ENCODE measurements at regions not wholly inside any gene's neighbourhood (a gene's known extent, or its start where the extent isn't known, plus 50 kb on each side); places are given as distances from the start of the nearest gene placed in this dataset.

DNA sequence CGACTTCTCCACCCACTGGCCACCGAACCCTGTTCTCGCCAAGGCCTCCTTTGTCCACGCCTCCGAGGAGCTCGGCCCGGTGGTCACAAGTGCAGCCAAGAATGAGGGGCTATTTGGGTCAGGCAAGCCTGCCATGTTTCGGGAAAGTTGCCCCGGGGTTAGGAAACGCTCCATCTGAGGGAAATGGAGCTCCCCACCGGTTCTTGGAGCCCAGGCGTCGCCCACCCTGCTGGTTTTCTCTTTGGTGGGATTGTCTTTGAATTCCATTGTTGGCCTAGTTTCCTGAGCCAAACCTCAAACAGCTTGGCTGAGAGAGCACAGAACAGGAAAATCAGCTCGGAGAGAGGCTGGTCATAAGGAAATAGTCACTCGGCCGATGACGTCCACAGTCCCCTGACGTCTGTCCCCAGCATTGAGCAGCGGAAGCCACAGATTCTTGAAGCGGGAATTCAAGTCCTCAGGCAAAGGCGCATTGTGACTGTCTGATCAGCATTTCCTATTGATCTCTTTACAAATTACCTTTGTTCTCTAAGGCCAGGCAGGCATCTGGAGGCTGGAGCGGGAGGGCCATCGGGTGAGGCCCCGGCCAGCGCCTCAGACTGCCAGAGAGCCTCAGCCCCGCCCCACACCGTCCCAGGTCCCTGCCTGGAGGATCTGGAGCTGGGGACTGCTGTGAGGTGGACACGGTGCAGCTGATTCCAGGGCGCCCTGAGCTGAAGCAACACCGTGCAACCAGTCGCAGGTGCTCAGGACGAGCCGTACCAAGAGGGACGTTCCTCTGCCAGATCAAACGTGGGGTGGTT, 138.6 kb downstream of the DLL1 start:
- no peak for TF ChIP-seq SIN3A (IDR thresholded peaks at IDR 0.05; ENCODE audit: borderline replicate concordance, insufficient read depth, low read length)
- TF ChIP-seq FOXP2 (optimal IDR thresholded peaks at IDR 0.05; ENCODE audit: borderline replicate concordance, extremely low read depth, extremely low read length, insufficient read depth): no peak
- TF ChIP-seq, protein P1, sequence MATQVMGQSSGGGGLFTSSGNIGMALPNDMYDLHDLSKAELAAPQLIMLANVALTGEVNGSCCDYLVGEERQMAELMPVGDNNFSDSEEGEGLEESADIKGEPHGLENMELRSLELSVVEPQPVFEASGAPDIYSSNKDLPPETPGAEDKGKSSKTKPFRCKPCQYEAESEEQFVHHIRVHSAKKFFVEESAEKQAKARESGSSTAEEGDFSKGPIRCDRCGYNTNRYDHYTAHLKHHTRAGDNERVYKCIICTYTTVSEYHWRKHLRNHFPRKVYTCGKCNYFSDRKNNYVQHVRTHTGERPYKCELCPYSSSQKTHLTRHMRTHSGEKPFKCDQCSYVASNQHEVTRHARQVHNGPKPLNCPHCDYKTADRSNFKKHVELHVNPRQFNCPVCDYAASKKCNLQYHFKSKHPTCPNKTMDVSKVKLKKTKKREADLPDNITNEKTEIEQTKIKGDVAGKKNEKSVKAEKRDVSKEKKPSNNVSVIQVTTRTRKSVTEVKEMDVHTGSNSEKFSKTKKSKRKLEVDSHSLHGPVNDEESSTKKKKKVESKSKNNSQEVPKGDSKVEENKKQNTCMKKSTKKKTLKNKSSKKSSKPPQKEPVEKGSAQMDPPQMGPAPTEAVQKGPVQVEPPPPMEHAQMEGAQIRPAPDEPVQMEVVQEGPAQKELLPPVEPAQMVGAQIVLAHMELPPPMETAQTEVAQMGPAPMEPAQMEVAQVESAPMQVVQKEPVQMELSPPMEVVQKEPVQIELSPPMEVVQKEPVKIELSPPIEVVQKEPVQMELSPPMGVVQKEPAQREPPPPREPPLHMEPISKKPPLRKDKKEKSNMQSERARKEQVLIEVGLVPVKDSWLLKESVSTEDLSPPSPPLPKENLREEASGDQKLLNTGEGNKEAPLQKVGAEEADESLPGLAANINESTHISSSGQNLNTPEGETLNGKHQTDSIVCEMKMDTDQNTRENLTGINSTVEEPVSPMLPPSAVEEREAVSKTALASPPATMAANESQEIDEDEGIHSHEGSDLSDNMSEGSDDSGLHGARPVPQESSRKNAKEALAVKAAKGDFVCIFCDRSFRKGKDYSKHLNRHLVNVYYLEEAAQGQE (IDR thresholded peaks at IDR 0.05; ENCODE audit: insufficient read depth in 1 of 2, low read depth in 2 of 2, low read length in 2 of 2): no peak
- TF ChIP-seq POLR2AphosphoS5 (IDR thresholded peaks at IDR 0.05; ENCODE audit: low read depth, low read length): no peak
- no peak for TF ChIP-seq TAF1 (IDR thresholded peaks at IDR 0.05; ENCODE audit: borderline replicate concordance, insufficient read depth, low read length)

DNA sequence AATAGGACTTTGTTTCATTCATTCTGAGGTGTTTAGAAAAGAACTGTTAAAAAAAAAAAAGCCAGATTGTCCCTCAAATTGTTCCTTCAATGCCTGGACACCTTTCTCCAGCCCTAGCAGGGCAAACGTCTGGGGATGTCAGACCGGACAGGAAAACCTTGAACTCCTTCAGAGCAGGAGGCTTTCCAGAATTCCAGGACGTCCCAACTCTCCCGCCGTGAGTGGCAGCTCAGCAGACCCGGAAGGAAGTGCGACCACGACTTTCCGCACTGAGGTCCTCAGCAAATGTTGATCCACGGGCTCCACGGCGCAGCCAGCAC, 139.1 kb downstream of the DLL1 start:
- TF ChIP-seq TAF1 (IDR thresholded peaks at IDR 0.05; ENCODE audit: borderline replicate concordance, insufficient read depth, low read length) (no peak), POLR2AphosphoS5 (IDR thresholded peaks at IDR 0.05; ENCODE audit: low read depth, low read length) (no peak), SIN3A (IDR thresholded peaks at IDR 0.05; ENCODE audit: borderline replicate concordance, insufficient read depth, low read length) (no peak), FOXP2 (optimal IDR thresholded peaks at IDR 0.05; ENCODE audit: borderline replicate concordance, extremely low read depth, extremely low read length, insufficient read depth) (no peak)
- TF ChIP-seq, protein P1 (IDR thresholded peaks at IDR 0.05; ENCODE audit: insufficient read depth in 1 of 2, low read depth in 2 of 2, low read length in 2 of 2): no peak

GRCh38 chr6:170151321-170151771, 139.5 kb downstream of the DLL1 start:
- TF ChIP-seq POLR2AphosphoS5 (IDR thresholded peaks at IDR 0.05; ENCODE audit: low read depth, low read length) (no peak), TAF1 (IDR thresholded peaks at IDR 0.05; ENCODE audit: borderline replicate concordance, insufficient read depth, low read length) (no peak), SIN3A (IDR thresholded peaks at IDR 0.05; ENCODE audit: borderline replicate concordance, insufficient read depth, low read length) (no peak), FOXP2 (optimal IDR thresholded peaks at IDR 0.05; ENCODE audit: borderline replicate concordance, extremely low read depth, extremely low read length, insufficient read depth) (no peak)
- TF ChIP-seq, protein P1 (IDR thresholded peaks at IDR 0.05; ENCODE audit: insufficient read depth in 1 of 2, low read depth in 2 of 2, low read length in 2 of 2): no peak

GRCh38 chr6:170150590-170150945, 140.3 kb downstream of the DLL1 start:
- no peak for TF ChIP-seq POLR2AphosphoS5 (IDR thresholded peaks at IDR 0.05; ENCODE audit: low read depth, low read length)

- TF ChIP-seq, protein P1 (IDR thresholded peaks at IDR 0.05; ENCODE audit: insufficient read depth in 1 of 2, low read depth in 2 of 2, low read length in 2 of 2): no peak
- no peak for TF ChIP-seq SIN3A (IDR thresholded peaks at IDR 0.05; ENCODE audit: borderline replicate concordance, insufficient read depth, low read length)
- no peak for TF ChIP-seq TAF1 (IDR thresholded peaks at IDR 0.05; ENCODE audit: borderline replicate concordance, insufficient read depth, low read length)
- no peak for TF ChIP-seq FOXP2 (optimal IDR thresholded peaks at IDR 0.05; ENCODE audit: borderline replicate concordance, extremely low read depth, extremely low read length, insufficient read depth)
- TF ChIP-seq POLR2AphosphoS5 (IDR thresholded peaks at IDR 0.05; ENCODE audit: low read depth, low read length): no peak
These were observed 140.9 kb downstream of the DLL1 start for GRCh38 chr6:170149681-170150589.
